Kidney capillary endothelial cell (primary cell): ENCODE measurements at regions not wholly inside any gene's neighbourhood (a gene's known extent, or its start where the extent isn't known, plus 50 kb on each side); places are given as distances from the start of the nearest gene placed in this dataset.
A peak's percentile ranks its signal among the peaks of the same experiment; 100 is the strongest.
"Not testable (repeated sequence)": the region's sequence is repeated elsewhere in the genome, so short reads cannot be mapped to it uniquely, and the experiment has no call there.

Experiments
- DNase-seq: peaks from one replicate; pipeline ENCODE4 v3.0.0-alpha.2; 2018; ENCODE audit warnings: low spot score

DNA sequence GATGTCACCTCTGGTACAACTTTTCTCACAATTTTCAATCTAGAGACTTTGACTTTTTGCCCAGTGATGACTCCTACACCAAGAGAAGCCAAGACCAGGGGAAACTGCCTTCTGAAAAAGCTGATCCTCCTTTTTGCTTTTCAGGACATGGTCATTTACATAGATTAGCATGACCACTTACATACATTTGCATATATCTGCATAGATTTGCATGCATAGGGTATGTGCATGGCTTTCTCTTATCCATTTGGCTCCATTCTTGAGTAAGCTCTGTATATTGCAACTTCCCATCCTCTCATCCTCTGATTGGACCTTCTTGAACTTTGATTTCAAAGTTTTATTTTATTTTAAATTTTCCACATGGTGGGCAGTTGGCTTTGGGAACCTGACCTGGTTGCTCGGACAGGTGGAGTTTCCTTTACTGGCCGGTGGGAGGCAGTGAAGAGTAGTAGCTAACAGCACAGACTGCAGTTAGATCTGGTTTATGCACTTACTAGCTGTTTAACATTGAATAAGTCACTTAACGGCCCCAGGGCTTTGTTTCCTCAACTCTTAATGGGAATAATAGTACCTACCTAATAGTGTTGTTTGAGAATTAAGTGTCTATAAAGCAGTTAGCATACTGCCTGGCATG lies 92.9 kb downstream of the GPR139 start:
- DNase-seq, result peak; percentile 4

DNA sequence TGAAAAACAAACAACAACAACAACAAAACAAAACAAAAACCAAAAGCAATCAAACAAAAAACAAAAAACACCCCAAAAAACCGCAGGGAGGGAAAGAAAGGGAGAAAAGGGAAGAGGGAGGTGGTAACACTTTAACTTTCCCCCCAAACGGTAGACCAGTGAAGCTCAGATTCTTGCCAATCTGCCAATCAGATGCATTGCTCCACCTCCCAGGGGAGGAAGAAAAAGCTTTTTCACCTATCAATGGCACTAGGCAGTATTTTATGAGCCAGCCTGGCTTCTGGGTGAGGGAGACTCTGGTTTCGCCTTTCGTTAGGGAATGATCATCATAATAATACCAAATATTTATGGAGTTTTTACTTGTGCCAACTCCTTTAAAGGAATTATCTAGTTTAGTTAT lies 94.1 kb downstream of the GPR139 start:
- DNase-seq, result no peak

DNA sequence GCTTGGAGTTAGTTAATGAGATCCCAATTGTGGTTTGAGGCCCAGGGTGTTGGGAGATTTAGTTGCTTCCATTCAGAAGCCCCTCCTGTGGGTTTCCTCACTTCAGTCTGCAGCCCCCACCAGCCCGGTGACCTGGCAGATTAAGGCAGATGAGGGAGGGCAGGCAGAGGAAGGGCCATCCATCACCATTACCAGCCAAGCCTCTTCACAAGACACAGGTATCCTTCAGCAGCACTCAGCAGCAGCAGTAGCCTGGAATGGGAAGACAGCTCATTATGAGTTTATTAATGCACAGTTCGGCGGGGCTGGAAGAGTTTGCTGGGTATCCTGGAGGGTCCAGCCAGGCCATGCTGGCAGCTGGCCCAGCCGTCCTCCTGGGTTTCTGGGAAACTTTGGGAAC lies 90.0 kb upstream of the GPRC5B start:
- DNase-seq, result no peak

DNA sequence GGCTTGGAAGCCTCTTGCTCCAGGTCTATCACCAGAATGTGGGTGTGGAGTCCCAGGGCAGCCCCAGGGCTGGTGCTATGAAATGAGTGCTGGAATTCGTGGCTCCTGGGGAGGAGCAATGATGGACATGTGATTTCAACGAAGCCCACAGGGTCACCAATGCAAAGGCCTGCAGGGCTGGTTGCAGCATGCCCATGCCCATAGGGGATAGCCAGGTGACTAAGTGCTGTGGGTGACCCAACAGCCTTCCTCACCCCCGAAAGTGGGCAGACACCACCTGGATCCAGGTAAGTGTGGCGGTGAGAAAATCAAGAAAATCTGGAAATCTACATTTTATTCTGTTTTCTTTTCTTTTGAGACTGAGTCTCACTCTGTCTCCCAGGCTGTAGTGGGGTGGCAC lies 87.5 kb upstream of the GPRC5B start:
- no peak for DNase-seq

GRCh38 chr16:19968891-19969683 lies 84.4 kb upstream of the GPRC5B start:
- DNase-seq, result no peak

DNA sequence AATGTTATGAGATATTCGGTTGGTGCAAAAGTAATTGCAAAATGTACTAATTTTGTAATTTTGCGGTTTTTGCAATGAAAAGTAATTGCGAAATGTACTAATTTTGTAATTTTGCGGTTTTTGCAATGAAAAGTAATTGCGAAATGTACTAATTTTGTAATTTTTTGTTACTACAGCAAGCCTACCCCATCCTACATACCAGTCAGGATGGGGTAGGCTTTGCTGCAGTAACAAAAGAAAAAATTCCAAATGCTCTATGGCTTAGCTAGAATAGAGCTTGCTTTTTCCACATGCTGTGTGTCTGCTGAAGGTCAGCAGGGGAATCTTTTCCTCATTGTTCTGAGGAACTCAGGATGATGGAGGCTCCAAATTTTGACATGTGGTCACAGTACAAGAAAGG lies 83.3 kb upstream of the GPRC5B start:
- DNase-seq, result no peak

- DNase-seq, result no peak
Observed at GRCh38 chr16:19967561-19967960, 82.9 kb upstream of the GPRC5B start.

- DNase-seq, result no peak
Observed at GRCh38 chr16:19963301-19963700, 78.7 kb upstream of the GPRC5B start.

DNA sequence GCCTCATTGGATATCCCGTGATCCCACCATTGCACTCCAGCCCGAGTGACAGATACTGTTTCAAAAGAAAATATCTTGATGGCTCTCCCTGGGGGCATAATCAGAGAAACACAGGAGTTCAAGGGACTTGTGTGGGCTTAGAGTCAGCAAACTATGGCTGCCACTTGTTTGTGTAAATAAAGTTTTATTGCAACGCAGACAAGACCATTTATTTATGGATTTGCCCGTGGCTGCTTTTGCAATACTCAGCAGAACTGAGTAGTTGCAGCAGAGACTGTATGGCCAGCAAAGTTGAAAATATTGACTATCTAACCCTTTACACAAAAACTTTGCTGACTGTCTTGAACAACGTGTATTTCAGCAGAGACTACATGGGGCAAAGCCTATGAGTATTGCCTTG lies 75.5 kb upstream of the GPRC5B start:
- DNase-seq, result no peak

GRCh38 chr16:19959736-19960135 lies 75.1 kb upstream of the GPRC5B start:
- DNase-seq, result no peak

DNA sequence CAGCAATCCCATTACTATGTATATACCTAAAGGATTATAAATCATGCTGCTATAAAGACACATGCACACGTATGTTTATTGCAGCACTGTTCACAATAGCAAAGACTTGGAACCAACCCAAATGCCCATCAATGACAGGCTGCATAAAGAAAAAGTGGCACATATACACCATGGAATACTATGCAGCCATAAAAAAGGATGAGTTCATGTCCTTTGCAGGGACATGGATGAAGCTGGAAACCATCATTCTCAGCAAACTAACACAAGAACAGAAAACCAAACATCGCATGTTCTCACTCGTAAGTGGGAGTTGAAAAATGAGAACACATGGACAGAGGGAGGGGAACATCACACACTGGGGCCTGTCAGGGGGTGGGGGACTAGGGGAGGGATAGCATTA lies 71.2 kb upstream of the GPRC5B start:
- not testable (repeated sequence) for DNase-seq

DNA sequence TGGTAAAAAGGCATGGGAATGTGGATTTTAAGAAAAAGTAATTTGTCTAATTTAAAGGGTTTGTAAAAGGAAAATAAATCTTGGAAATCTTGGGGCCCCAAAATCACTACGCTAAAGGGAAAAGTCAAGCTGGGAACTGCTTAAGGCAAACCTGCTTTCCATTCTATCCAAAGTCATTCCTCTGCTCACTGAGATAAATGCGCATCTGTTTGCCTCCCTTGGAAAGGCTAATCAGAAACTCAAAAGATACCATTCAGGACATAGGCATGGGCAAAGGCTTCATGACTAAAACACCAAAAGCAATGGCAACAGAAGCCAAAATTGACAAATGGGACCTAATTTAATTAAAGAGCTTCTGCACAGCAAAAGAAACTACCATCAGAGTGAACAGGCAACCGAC lies 70.4 kb upstream of the GPRC5B start:
- not testable (repeated sequence) for DNase-seq

DNA sequence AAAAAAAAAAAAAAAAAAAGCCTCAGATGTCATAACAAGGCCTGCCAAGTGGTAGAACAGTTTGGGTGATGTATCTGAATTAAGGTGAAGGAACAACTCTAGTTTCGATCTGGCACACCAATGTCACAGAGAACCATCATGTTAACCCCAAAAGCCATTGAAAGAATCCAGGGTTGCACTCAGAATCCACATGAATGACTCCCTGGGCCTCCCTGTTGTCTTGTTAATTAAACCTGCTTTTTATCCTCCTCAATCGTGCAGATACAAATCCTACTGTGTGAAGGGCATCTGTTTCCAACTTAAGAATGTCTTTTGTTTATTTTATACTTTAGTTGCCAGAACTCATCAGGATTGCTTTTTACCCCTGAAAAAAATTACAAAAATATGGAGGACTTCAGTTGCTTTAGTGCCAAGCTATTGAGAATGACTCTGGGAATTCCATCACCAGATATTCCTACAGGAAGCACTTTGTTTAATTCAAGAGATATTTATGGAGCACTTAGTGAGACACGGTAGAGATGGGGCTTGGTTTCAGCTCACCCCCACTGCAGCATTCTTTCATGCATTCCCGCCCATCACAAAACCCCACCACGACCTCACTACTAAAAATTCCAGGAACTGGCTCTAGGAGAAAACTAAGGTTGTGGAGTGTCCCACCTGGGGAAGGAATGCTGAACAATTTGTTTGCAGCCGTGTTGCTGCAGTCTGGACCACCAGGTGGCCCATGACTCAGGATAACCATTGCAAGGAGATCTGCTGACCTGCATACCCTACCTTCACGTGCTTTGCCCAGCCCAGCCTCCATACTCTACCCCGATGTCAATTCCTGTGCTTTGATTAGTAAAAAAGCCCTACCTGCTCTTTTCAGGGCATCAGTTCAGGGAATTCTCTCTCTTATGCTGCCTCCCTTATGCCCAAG lies 63.8 kb upstream of the GPRC5B start:
- DNase-seq, result no peak

DNA sequence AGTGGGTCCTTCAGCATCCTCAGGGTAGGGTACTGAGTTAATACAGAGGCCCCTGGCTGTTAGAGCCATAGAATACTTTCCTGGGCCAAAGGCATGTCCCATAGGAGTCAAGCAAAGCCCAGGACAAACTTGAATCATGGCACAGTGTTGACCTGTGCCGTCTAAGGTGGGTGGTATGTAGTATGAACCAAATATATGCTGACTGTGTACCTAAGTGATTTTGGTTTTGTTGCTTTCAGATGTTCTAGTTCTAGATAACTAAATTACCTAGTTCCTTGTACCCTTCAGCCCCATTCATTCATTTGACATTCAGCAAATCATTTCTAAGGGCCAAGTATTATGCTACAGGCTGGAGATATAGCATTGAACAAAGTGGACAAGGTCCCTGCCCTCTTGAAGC lies 61.3 kb upstream of the GPRC5B start:
- DNase-seq, result no peak

- no peak for DNase-seq
Observed at GRCh38 chr16:19940195-19940594, 55.5 kb upstream of the GPRC5B start.

GRCh38 chr16:19939553-19939952 lies 54.9 kb upstream of the GPRC5B start:
- DNase-seq, result no peak

DNA sequence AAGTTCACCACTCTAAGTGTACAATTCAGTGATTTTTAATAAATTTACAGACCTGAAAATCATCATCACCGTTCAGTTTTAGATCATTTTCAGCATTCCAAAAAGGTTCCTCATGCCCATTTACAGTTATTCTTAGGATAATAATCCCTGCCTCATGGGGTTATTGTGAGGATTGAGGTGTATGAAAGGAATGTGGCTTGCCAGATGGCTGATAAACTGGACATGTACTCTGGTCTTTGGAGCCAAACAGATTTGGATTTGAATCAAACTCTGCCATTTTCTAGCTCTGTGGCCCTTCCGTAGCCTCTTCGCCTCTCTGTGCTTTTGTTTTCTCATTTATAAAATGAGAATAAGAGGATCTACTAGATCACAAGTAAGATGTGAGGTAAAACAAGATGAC lies 53.9 kb upstream of the GPRC5B start:
- no peak for DNase-seq

GRCh38 chr16:19936441-19936840 lies 51.8 kb upstream of the GPRC5B start:
- no peak for DNase-seq

- DNase-seq, result no peak
Observed at GRCh38 chr16:19935694-19936093, 51.0 kb upstream of the GPRC5B start.
